OCI-LY7 (cell line): ENCODE measurements at regions not wholly inside any gene's neighbourhood (a gene's known extent, or its start where the extent isn't known, plus 50 kb on each side); places are given as distances from the start of the nearest gene placed in this dataset.

Experiments used
- BruUV-seq: library from RNA; stranded (reverse); fragments of 400-500 nt; replicated peaks from 2 replicates; lab custom pipeline; 2021; lab: Mats Ljungman, UMichigan
- CTCF ChIA-PET: fragments of 300-600 bp; sonication (Branson Sonifier 250); formaldehyde crosslinking; loops from one replicate; lab custom pipeline; 2022; ENCODE audit warnings: antibody characterized with exemption; ENCODE audit not compliant: unreplicated experiment; lab: Charles Lee
- POLR2A ChIA-PET: fragments of 300-600 bp; sonication (Branson Sonifier 250); formaldehyde crosslinking; loops from one replicate; lab custom pipeline; 2022; ENCODE audit warnings: antibody characterized with exemption; lab: Charles Lee
- DNase-seq: peaks from one replicate; pipeline ENCODE4 v3.0.0-alpha.2; 2015; ENCODE audit warnings: low spot score
- H2AFZ ChIP-seq: fragments of 200-600 bp; sonication (generic), shearing (Covaris generic); 2 replicates; pipeline ENCODE4 v1.6.1; 2014; ENCODE audit warnings: mild to moderate bottlenecking, antibody characterized with exemption, low read length, moderate library complexity
- H3K27ac ChIP-seq: fragments of 200-600 bp; sonication (generic); 2 replicates; pipeline ENCODE4 v1.5.1; 2014; ENCODE audit warnings: mixed run types, low read depth, mild to moderate bottlenecking, moderate library complexity, low read length, inconsistent platforms; ENCODE audit not compliant: poor library complexity, severe bottlenecking
- H3K36me3 ChIP-seq: fragments of 200-600 bp; sonication (generic); 2 replicates; pipeline ENCODE4 v1.6.1; 2014; ENCODE audit warnings: mild to moderate bottlenecking, antibody characterized with exemption, low read length, moderate library complexity, mixed read lengths; ENCODE audit not compliant: insufficient read depth
- H3K4me1 ChIP-seq: fragments of 200-600 bp; sonication (generic); 2 replicates; pipeline ENCODE4 v1.5.1; 2014; ENCODE audit warnings: mild to moderate bottlenecking, low read length; ENCODE audit not compliant: insufficient read depth, poor library complexity, severe bottlenecking
- H3K4me2 ChIP-seq: fragments of 200-600 bp; sonication (generic); 2 replicates; pipeline ENCODE4 v1.6.1; 2014; ENCODE audit warnings: mild to moderate bottlenecking, low read length
- H3K4me3 ChIP-seq: fragments of 200-600 bp; sonication (generic); 2 replicates; pipeline ENCODE4 v1.5.1; 2014; ENCODE audit warnings: mild to moderate bottlenecking, low read depth, low read length; ENCODE audit not compliant: poor library complexity, severe bottlenecking
- H3K79me2 ChIP-seq: fragments of 200-600 bp; sonication (generic); 2 replicates; pipeline ENCODE4 v1.6.1; 2016; ENCODE audit warnings: low read depth, mild to moderate bottlenecking, low read length, moderate library complexity, mixed read lengths; ENCODE audit not compliant: insufficient read depth
- H3K9me2 ChIP-seq: fragments of 200-600 bp; sonication (generic); 2 replicates; pipeline ENCODE4 v1.6.1; 2016; ENCODE audit warnings: mild to moderate bottlenecking, low read length, mixed read lengths; ENCODE audit not compliant: insufficient read depth
- H3K9me3 ChIP-seq: fragments of 200-600 bp; sonication (generic); 2 replicates; pipeline ENCODE4 v1.6.1; 2014; ENCODE audit warnings: mild to moderate bottlenecking, mixed run types, low read length, mixed read lengths
- H4K20me1 ChIP-seq: fragments of 200-600 bp; sonication (generic); 2 replicates; pipeline ENCODE4 v1.6.1; 2014; ENCODE audit warnings: mild to moderate bottlenecking, antibody characterized with exemption, low read length, moderate library complexity, mixed read lengths; ENCODE audit not compliant: insufficient read depth
- EZH2phosphoT487 ChIP-seq: fragments of 200-600 bp; sonication (generic); IDR thresholded peaks from 2 replicates; pipeline ENCODE4 v1.6.1; 2018; ENCODE audit warnings: low read depth, borderline replicate concordance, mild to moderate bottlenecking, mixed run types, antibody characterized with exemption, low read length, moderate library complexity, mixed read lengths
- intact Hi-C: fragments of 100-400 bp; cut with micrococcal nuclease; formaldehyde crosslinking; loops from one replicate; pipeline ENCODE4 v1.10.0; 2022; ENCODE audit not compliant: unreplicated experiment
- TF ChIP-seq, protein P1 (sequence below): fragments of 200-600 bp; sonication (generic); conservative IDR thresholded peaks from 2 replicates; pipeline ENCODE4 v1.5.1; 2014; ENCODE audit warnings: mild to moderate bottlenecking, antibody characterized with exemption, low read length, moderate library complexity, mixed read lengths

DNA sequence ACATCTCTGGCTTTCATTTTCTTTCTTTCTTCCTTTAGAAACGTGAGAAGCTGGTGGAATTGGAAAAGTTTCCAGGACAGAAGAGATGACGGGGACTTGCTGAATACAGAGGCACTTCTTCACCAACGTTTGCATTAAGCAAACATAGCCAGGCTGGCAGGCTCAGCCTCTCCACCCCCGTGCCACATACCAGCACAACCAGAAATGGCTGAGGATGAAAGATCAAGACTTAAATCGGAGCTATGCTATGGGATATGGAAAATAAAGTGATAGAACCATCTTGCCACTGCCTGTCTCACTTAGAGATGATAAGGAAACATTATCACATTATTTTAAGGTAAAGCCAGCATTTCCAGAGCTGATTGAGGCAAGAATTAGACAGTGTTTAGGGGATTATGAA lies 483.3 kb downstream of the BCL11A start:
- TF ChIP-seq, protein P1, sequence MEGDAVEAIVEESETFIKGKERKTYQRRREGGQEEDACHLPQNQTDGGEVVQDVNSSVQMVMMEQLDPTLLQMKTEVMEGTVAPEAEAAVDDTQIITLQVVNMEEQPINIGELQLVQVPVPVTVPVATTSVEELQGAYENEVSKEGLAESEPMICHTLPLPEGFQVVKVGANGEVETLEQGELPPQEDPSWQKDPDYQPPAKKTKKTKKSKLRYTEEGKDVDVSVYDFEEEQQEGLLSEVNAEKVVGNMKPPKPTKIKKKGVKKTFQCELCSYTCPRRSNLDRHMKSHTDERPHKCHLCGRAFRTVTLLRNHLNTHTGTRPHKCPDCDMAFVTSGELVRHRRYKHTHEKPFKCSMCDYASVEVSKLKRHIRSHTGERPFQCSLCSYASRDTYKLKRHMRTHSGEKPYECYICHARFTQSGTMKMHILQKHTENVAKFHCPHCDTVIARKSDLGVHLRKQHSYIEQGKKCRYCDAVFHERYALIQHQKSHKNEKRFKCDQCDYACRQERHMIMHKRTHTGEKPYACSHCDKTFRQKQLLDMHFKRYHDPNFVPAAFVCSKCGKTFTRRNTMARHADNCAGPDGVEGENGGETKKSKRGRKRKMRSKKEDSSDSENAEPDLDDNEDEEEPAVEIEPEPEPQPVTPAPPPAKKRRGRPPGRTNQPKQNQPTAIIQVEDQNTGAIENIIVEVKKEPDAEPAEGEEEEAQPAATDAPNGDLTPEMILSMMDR, result no peak
- no peak for TF ChIP-seq EZH2phosphoT487
- no peak overlapping the region for H3K27ac ChIP-seq

DNA sequence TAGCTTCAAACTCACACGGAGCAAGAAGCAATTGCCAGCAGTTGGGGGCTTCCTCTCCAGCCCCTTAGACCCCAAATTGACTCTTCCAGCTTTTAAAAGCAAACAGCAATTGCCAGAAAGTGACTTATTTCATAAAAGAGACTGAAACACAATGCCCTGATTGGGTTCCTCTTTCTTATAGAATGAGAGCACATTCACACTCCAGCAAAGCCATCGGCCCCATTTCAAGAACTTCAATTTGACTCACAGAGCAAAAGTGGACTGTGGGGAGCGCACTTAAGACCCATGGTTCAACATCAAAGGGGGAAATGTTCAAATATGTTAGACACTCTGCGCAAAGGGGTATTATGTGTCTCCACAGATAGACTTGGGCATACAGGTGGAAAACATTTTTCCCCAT lies 484.7 kb downstream of the BCL11A start:
- Histone ChIP-seq H3K36me3 (no peaks in the 10 kb centered on the region), H3K4me3 (no peak overlapping the region), H3K4me1 (no peaks in the 10 kb centered on the region), H3K4me2 (no peak overlapping the region), H4K20me1 (no peaks in the 10 kb centered on the region), H3K9me3 (no peaks in the 10 kb centered on the region), H3K9me2 (no peaks in the 10 kb centered on the region), H3K79me2 (no peaks in the 10 kb centered on the region), H2AFZ (no peak overlapping the region), H3K27ac (no peak overlapping the region)
- CTCF ChIA-PET, result no interaction called here
- BruUV-seq, result no TSS peak
- POLR2A ChIA-PET, result interaction anchor here (1.3 kb wide), 1 partner anchor 14 kb away, joined by 3 read pairs; no protein-coding TSS in a partner anchor
- intact Hi-C loops, result no loop called here
- no peak for DNase-seq
- no peak for TF ChIP-seq EZH2phosphoT487
- TF ChIP-seq, protein P1, result no peak

More for the DNA sequence above, 483.3 kb downstream of the BCL11A start:
- Histone ChIP-seq H3K4me2 (no peak overlapping the region), H2AFZ (no peak overlapping the region), H3K4me1 (no peaks in the 10 kb centered on the region), H4K20me1 (no peaks in the 10 kb centered on the region), H3K9me3 (no peaks in the 10 kb centered on the region), H3K4me3 (no peak overlapping the region), H3K79me2 (no peaks in the 10 kb centered on the region), H3K36me3 (no peaks in the 10 kb centered on the region), H3K9me2 (no peaks in the 10 kb centered on the region)
- intact Hi-C loops, result no loop called here
- DNase-seq, result no peak
- BruUV-seq, result no TSS peak
- CTCF ChIA-PET, result no interaction called here
- POLR2A ChIA-PET, result interaction anchor here (0.7 to 1.0 kb wide), 3 partner anchors 29 to 587 kb away, joined by 3 to 4 read pairs (median 3); no protein-coding TSS in a partner anchor

DNA sequence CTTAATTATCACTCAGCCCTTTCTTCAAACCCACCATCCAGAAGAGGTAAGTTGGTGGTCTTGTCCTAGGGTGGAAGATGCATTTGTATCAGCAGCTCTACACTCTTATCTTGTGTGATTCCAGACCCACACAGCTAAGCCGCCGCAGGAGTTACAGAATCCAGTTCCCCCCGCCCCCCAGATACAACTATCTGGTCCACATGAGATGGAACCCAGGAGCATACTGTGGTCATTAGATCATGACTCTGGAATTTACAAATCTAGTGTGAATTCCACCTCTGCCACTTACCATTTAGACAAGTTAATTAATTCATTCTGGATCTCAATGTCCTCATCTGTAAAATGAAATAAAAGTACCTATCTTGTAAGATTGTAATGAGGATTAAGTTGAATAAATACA lies 486.4 kb downstream of the BCL11A start:
- Histone ChIP-seq H3K27ac (no peak overlapping the region), H3K36me3 (no peaks in the 10 kb centered on the region), H3K4me2 (no peak overlapping the region), H3K79me2 (no peaks in the 10 kb centered on the region), H4K20me1 (no peaks in the 10 kb centered on the region), H3K9me3 (no peaks in the 10 kb centered on the region), H3K9me2 (no peaks in the 10 kb centered on the region), H3K4me1 (no peaks in the 10 kb centered on the region), H3K4me3 (no peak overlapping the region), H2AFZ (no peak overlapping the region)
- ChIA-PET CTCF (no interaction called here), POLR2A (interaction anchor here (1.8 kb wide), 1 partner anchor 15 kb away, joined by 5 read pairs; no protein-coding TSS in a partner anchor)
- TF ChIP-seq, protein P1, result no peak
- no peak for TF ChIP-seq EZH2phosphoT487
- BruUV-seq, result no TSS peak
- no peak for DNase-seq
- intact Hi-C loops, result no loop called here
